ENCODE measurements at regions not wholly inside any gene's neighbourhood (a gene's known extent, or its start where the extent isn't known, plus 50 kb on each side); places are given as distances from the start of the nearest gene placed in this dataset.

GRCh38 chr18:28432339-28432738 lies 255.4 kb upstream of the CDH2 start:
- no CpG with 5 or more reads among the region's 5 CpGs for WGBS (ENCODE audit: insufficient coverage)
- ChIA-PET POLR2A (no interaction called here), CTCF (no interaction called here)
- DNase-seq (no peak), ATAC-seq (ENCODE audit: low read depth) (no peak)
- Histone ChIP-seq H3K4me1 (ENCODE audit: control insufficient read depth in 2 of 2, insufficient read depth in 2 of 2, low read length in 2 of 2) (no peaks in the 10 kb centered on the region), H3K9ac (ENCODE audit: low read length) (no peak overlapping the region), H2AFZ (ENCODE audit: insufficient read depth, low read depth, low read length, poor library complexity, severe bottlenecking) (no peak overlapping the region), H3K27me3 (replicated peaks in 1 of 4; ENCODE audit: control extremely low read depth in 1 of 4, control insufficient read depth in 3 of 4, insufficient read depth in 4 of 4, low read length in 3 of 4) (no peaks in the 10 kb centered on the region), H3K4me2 (replicated peaks; ENCODE audit: low read depth, low read length, poor library complexity, severe bottlenecking) (no peak overlapping the region), H3K27ac (ENCODE audit: low read length in 2 of 2) (no peak overlapping the region), H3K9me3 (ENCODE audit: control extremely low read depth in 1 of 3, control insufficient read depth in 2 of 3, insufficient read depth in 1 of 3, low read length in 2 of 3) (peaks cover 0 to 3% (median 0%) of the 10 kb centered on the region in 3 donors), H3K36me3 (replicated peaks in 1 of 2; ENCODE audit: control extremely low read depth in 1 of 2, control insufficient read depth in 1 of 2, extremely low read depth in 1 of 2, insufficient read depth in 2 of 2, low read length in 1 of 2) (no peaks in the 10 kb centered on the region), H4K20me1 (ENCODE audit: control insufficient read depth, insufficient read depth, low read length, poor library complexity, severe bottlenecking) (no peaks in the 10 kb centered on the region), H3K4me3 (ENCODE audit: control extremely low read depth in 1 of 5, extremely low read depth in 1 of 5, insufficient read depth in 1 of 5, low read depth in 2 of 5, low read length in 4 of 5) (no peak overlapping the region), H3K79me2 (ENCODE audit: control insufficient read depth, insufficient read depth, low read length) (no peaks in the 10 kb centered on the region)
- intact Hi-C loops (cut with micrococcal nuclease), result no loop called here
- H3K4me1 Mint-ChIP-seq, result no peaks in the 10 kb centered on the region
- peaks cover 8% of the 10 kb centered on the region for H3K9me3 Mint-ChIP-seq (ENCODE audit: insufficient read depth)
- no peak overlapping the region for H3K4me3 Mint-ChIP-seq
- no peak for TF ChIP-seq CTCF (IDR thresholded peaks at IDR 0.05)
- no peak overlapping the region for H3K27ac Mint-ChIP-seq
- H3K27me3 Mint-ChIP-seq, result no peaks in the 10 kb centered on the region

GRCh38 chr18:28425886-28426285 lies 249.0 kb upstream of the CDH2 start:
- H3K4me3 ChIP-seq (ENCODE audit: control extremely low read depth in 1 of 5, extremely low read depth in 1 of 5, insufficient read depth in 1 of 5, low read depth in 2 of 5, low read length in 4 of 5), result no peak overlapping the region
- DNase-seq (no peak), ATAC-seq (ENCODE audit: low read depth) (no peak)
- Mint-ChIP-seq H3K4me1 (no peaks in the 10 kb centered on the region), H3K27ac (no peak overlapping the region), H3K4me3 (no peak overlapping the region), H3K27me3 (no peaks in the 10 kb centered on the region), H3K9me3 (ENCODE audit: insufficient read depth) (peaks cover 5% of the 10 kb centered on the region)
- peaks cover 0 to 8% (median 0%) of the 10 kb centered on the region in 3 donors for H3K9me3 ChIP-seq (ENCODE audit: control extremely low read depth in 1 of 3, control insufficient read depth in 2 of 3, insufficient read depth in 1 of 3, low read length in 2 of 3)
- H3K79me2 ChIP-seq (ENCODE audit: control insufficient read depth, insufficient read depth, low read length), result no peaks in the 10 kb centered on the region
- no peak for TF ChIP-seq EZH2 (IDR thresholded peaks at IDR 0.05; ENCODE audit: borderline replicate concordance, insufficient read depth, low read depth, low read length, poor library complexity, severe bottlenecking)
- TF ChIP-seq CTCF (IDR thresholded peaks at IDR 0.05), result no peak
- H3K27me3 ChIP-seq (replicated peaks in 1 of 4; ENCODE audit: control extremely low read depth in 1 of 4, control insufficient read depth in 3 of 4, insufficient read depth in 4 of 4, low read length in 3 of 4), result no peaks in the 10 kb centered on the region
- intact Hi-C loops (cut with micrococcal nuclease), result no loop called here
- H3K9ac ChIP-seq (ENCODE audit: low read length), result no peak overlapping the region
- CTCF ChIA-PET, result no interaction called here
- H3K4me1 ChIP-seq (ENCODE audit: control insufficient read depth in 2 of 2, insufficient read depth in 2 of 2, low read length in 2 of 2), result no peaks in the 10 kb centered on the region
- no peak overlapping the region for H2AFZ ChIP-seq (ENCODE audit: insufficient read depth, low read depth, low read length, poor library complexity, severe bottlenecking)
- H3K4me2 ChIP-seq (replicated peaks; ENCODE audit: low read depth, low read length, poor library complexity, severe bottlenecking), result no peak overlapping the region
- POLR2A ChIA-PET, result no interaction called here
- no peaks in the 10 kb centered on the region for H4K20me1 ChIP-seq (ENCODE audit: control insufficient read depth, insufficient read depth, low read length, poor library complexity, severe bottlenecking)
- no peaks in the 10 kb centered on the region for H3K36me3 ChIP-seq (replicated peaks in 1 of 2; ENCODE audit: control extremely low read depth in 1 of 2, control insufficient read depth in 1 of 2, extremely low read depth in 1 of 2, insufficient read depth in 2 of 2, low read length in 1 of 2)
- WGBS (ENCODE audit: insufficient coverage), result 89% methylated on average over 3 of the region's 5 CpGs
- H3K27ac ChIP-seq (ENCODE audit: low read length in 2 of 2), result no peak overlapping the region

Data from B cell (primary cell).